ENCODE measurements at regions not wholly inside any gene's neighbourhood (a gene's known extent, or its start where the extent isn't known, plus 50 kb on each side); places are given as distances from the start of the nearest gene placed in this dataset.

DNA sequence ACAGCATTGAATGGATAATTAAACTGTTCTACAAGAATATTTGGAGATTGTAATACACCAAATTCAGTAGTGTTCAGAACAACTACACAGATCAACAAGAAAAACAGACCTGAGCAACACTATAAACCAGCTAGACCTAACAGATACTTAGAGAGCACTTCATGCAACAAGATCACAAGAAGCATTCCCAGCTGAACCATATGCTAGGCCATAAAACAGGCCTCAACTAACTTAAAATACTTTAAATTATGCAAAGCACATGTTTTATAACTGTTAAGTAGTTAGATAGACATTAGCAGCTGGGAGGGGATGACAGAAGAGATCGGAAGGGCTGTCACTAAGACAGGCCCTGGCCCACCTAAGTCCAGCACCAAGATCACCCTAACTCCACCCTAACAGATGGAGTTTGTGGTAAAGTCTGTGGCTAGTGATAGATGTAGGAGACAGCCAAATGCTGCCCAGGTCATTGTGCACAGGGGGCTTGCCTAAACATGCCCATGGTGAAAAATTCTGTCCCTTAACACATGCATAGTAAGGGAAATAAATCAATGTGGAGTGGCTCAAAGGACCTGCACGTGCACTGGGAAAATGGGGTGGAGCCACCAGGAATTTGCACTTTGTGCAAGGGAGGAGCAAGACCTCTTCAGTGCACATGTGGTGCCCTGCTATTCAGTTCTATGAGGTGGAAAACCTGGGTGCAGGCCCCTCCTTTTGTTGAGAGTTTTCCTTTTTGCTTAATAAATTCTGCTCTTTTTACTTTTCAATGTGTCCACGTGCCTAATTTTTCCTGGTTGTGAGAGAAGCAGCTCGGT lies 567.8 kb upstream of the NRG3 start:
- no peaks in the 10 kb centered on the region for H3K4me1 ChIP-seq
- no peak overlapping the region for H3K27ac ChIP-seq
- intact Hi-C loops (cut with DNase I; ENCODE audit: low total_unique reads), result loop anchor here (10.0 kb wide), 1 partner anchor 992 kb away; no protein-coding TSS in a partner anchor
- H3K9me3 ChIP-seq, result peaks cover 6 to 7% of the 10 kb centered on the region in 2 donors
- no peaks in the 10 kb centered on the region for H3K27me3 ChIP-seq
- DNase-seq (ENCODE audit: low spot score in 2 of 2), result no peak
- no peak for TF ChIP-seq POLR2A (IDR thresholded peaks at IDR 0.05)
- no peak for TF ChIP-seq POLR2AphosphoS5 (IDR thresholded peaks at IDR 0.05)
- no peak for TF ChIP-seq CTCF (IDR thresholded peaks at IDR 0.05)
- H3K4me3 ChIP-seq, result no peak overlapping the region
- H3K36me3 ChIP-seq, result no peaks in the 10 kb centered on the region

DNA sequence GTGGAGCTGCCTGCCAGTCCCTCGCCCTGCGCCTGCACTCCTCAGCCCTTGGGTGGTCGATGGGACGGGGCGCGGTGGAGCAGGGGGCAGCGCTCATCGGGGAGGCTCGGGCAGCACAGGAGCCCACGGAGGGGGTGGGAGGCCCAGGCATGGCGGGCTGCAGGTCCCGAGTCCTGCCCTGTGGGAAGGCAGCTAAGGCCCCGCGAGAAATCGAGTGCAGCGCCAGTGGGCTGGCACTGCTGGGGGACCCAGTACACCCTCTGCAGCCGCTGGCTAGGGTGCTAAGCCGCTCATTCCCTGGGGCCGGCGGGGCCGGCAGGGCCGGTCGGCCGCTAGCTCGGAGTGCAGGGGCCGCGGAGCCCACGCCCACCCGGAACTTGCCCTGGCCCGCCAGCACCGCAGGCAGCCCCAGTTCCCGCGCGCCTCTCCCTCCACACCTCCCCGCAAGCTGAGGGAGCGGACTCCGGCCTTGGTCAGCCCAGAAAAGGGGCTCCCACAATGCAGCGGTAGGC lies 565.9 kb upstream of the NRG3 start:
- Histone ChIP-seq H3K9me3 (peaks cover 0 to 6% of the 10 kb centered on the region in 2 donors), H3K4me3 (no peak overlapping the region), H3K27me3 (no peaks in the 10 kb centered on the region), H3K27ac (no peak overlapping the region), H3K4me1 (no peaks in the 10 kb centered on the region), H3K36me3 (no peaks in the 10 kb centered on the region)
- DNase-seq (ENCODE audit: low spot score in 2 of 2), result no peak
- intact Hi-C loops (cut with DNase I; ENCODE audit: low total_unique reads), result loop anchor here (10.0 kb wide), 1 partner anchor 994 kb away; no protein-coding TSS in a partner anchor
- TF ChIP-seq CTCF (IDR thresholded peaks at IDR 0.05) (no peak), POLR2AphosphoS5 (IDR thresholded peaks at IDR 0.05) (no peak), POLR2A (IDR thresholded peaks at IDR 0.05) (no peak)

DNA sequence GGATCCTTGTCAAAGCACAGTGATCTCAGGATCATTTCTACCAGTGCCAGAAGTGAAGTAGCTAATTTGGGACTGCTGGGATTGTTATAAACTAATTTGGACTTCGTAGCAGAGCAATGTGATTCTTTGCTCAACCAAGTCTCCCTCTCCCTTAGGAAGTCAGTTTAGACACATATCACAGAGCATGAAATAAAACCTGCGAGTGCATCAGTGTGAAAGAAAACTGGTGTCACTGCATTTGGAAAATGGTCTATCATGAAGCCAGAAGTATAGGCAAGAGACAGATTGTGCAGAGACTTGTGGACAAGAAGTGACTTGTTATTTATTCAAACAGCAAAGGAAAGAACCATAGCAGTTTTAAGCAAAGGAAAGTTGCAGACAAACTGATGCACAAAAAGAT lies 560.5 kb upstream of the NRG3 start:
- Histone ChIP-seq H3K27ac (no peak overlapping the region), H3K36me3 (no peaks in the 10 kb centered on the region)
- intact Hi-C loops (cut with DNase I; ENCODE audit: low total_unique reads), result no loop called here

DNA sequence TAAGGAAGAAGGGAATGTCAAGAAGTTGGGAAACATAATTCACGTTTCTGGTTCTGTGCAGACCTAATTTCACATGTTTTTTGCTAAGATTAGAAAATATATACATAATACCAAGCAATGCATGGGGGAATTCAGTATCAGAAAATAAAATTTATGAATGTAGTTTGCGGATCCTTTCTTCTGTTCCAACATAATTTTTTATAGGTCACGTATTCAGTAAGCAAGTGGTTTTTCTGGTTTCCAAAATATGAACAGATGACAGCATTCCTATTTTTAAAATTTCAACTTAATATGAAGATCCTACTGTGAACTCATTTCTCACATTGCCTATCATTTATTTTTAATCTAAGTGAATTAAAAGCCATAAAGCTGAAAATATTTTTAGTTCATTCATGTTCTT lies 560.0 kb upstream of the NRG3 start:
- intact Hi-C loops (cut with DNase I; ENCODE audit: low total_unique reads), result no loop called here

More for the DNA sequence above, 560.5 kb upstream of the NRG3 start:
- H3K27me3 ChIP-seq, result no peaks in the 10 kb centered on the region
- TF ChIP-seq POLR2AphosphoS5 (IDR thresholded peaks at IDR 0.05) (no peak), POLR2A (IDR thresholded peaks at IDR 0.05) (no peak), CTCF (IDR thresholded peaks at IDR 0.05) (no peak)
- H3K9me3 ChIP-seq, result no peaks in the 10 kb centered on the region
- H3K4me3 ChIP-seq, result no peak overlapping the region
- no peak for DNase-seq (ENCODE audit: low spot score in 2 of 2)
- no peaks in the 10 kb centered on the region for H3K4me1 ChIP-seq

More for the DNA sequence above, 560.0 kb upstream of the NRG3 start:
- DNase-seq (ENCODE audit: low spot score in 2 of 2), result no peak
- H3K27ac ChIP-seq, result no peak overlapping the region
- no peaks in the 10 kb centered on the region for H3K27me3 ChIP-seq
- TF ChIP-seq POLR2AphosphoS5 (IDR thresholded peaks at IDR 0.05) (no peak), POLR2A (IDR thresholded peaks at IDR 0.05) (no peak), CTCF (IDR thresholded peaks at IDR 0.05) (no peak)
- H3K9me3 ChIP-seq, result no peaks in the 10 kb centered on the region
- no peaks in the 10 kb centered on the region for H3K4me1 ChIP-seq
- no peaks in the 10 kb centered on the region for H3K36me3 ChIP-seq
- no peak overlapping the region for H3K4me3 ChIP-seq

Measured in breast epithelium (tissue), 4 donors.